Progenitor cell of endocrine pancreas (in vitro differentiated cells): ENCODE measurements at regions not wholly inside any gene's neighbourhood (a gene's known extent, or its start where the extent isn't known, plus 50 kb on each side); places are given as distances from the start of the nearest gene placed in this dataset.

Experiments used
- DNase-seq: peaks from one replicate; pipeline ENCODE4 v3.0.0; 2021; ENCODE audit warnings: low spot score; ENCODE audit not compliant: unreplicated experiment
- H3K27ac Mint-ChIP-seq: 2 replicates; pipeline ENCODE4 v1.8.0; 2021; ENCODE audit warnings: mild to moderate bottlenecking, moderate library complexity, mixed read lengths
- H3K27me3 Mint-ChIP-seq: 2 replicates; pipeline ENCODE4 v1.8.0; 2021; ENCODE audit warnings: mixed read lengths
- H3K36me3 Mint-ChIP-seq: 2 replicates; pipeline ENCODE4 v1.8.0; 2022; ENCODE audit warnings: mixed read lengths; ENCODE audit not compliant: insufficient read depth
- H3K4me1 Mint-ChIP-seq: 2 replicates; pipeline ENCODE4 v1.8.0; 2021; ENCODE audit warnings: low read depth, mixed read lengths
- H3K4me3 Mint-ChIP-seq: 2 replicates; pipeline ENCODE4 v1.8.0; 2021; ENCODE audit warnings: low read depth, mild to moderate bottlenecking, moderate library complexity, mixed read lengths
- H3K9me3 Mint-ChIP-seq: 2 replicates; pipeline ENCODE4 v1.8.0; 2021; ENCODE audit warnings: low read depth, mixed read lengths
- TF ChIP-seq, protein P1 (sequence below): fragments of 200-600 bp; sonication (generic); IDR thresholded peaks from one replicate; pipeline ENCODE4 v1.5.0; 2021; ENCODE audit warnings: antibody characterized with exemption, mild to moderate bottlenecking; ENCODE audit not compliant: unreplicated experiment

DNA sequence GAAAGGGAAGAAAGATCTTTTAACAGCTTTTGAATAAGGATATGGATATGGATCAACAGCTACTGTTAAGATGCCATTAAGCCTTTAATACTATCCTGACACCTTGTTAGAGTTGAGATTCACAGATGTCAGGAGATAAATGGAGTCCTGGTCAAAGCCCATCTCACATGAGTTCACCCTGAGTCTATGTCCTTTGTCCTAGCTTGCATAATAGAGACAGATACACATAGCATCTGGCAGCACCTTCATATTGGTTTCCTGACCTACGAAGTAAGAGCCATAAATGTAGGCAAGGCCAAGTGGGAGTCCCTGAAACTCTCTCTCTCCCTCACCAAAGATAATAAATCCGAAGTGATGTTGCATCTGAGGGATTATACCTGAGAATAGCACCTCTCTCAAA is 79.1 kb upstream of the F13A1 start:
- Mint-ChIP-seq H3K27ac (no peak overlapping the region), H3K4me1 (no peaks in the 10 kb centered on the region), H3K27me3 (peaks cover 12% of the 10 kb centered on the region), H3K9me3 (no peaks in the 10 kb centered on the region), H3K36me3 (no peaks in the 10 kb centered on the region), H3K4me3 (no peak overlapping the region)
- TF ChIP-seq, protein P1, sequence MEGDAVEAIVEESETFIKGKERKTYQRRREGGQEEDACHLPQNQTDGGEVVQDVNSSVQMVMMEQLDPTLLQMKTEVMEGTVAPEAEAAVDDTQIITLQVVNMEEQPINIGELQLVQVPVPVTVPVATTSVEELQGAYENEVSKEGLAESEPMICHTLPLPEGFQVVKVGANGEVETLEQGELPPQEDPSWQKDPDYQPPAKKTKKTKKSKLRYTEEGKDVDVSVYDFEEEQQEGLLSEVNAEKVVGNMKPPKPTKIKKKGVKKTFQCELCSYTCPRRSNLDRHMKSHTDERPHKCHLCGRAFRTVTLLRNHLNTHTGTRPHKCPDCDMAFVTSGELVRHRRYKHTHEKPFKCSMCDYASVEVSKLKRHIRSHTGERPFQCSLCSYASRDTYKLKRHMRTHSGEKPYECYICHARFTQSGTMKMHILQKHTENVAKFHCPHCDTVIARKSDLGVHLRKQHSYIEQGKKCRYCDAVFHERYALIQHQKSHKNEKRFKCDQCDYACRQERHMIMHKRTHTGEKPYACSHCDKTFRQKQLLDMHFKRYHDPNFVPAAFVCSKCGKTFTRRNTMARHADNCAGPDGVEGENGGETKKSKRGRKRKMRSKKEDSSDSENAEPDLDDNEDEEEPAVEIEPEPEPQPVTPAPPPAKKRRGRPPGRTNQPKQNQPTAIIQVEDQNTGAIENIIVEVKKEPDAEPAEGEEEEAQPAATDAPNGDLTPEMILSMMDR: no peak
- no peak for DNase-seq

GRCh38 chr6:6401401-6401800 is 80.9 kb upstream of the F13A1 start:
- Mint-ChIP-seq H3K9me3 (no peaks in the 10 kb centered on the region), H3K27ac (no peak overlapping the region), H3K4me3 (no peak overlapping the region), H3K4me1 (no peaks in the 10 kb centered on the region), H3K27me3 (peaks cover 6% of the 10 kb centered on the region), H3K36me3 (no peaks in the 10 kb centered on the region)
- TF ChIP-seq, protein P1: no peak
- DNase-seq: no peak

- H3K4me1 Mint-ChIP-seq: no peaks in the 10 kb centered on the region
- H3K27ac Mint-ChIP-seq: no peak overlapping the region
- no peaks in the 10 kb centered on the region for H3K9me3 Mint-ChIP-seq
- H3K27me3 Mint-ChIP-seq: peaks cover 2% of the 10 kb centered on the region
- H3K4me3 Mint-ChIP-seq: no peak overlapping the region
- no peaks in the 10 kb centered on the region for H3K36me3 Mint-ChIP-seq
- no peak for DNase-seq
- TF ChIP-seq, protein P1: no peak
Observed at GRCh38 chr6:6402006-6402405, 81.5 kb upstream of the F13A1 start.

- Mint-ChIP-seq H3K9me3 (no peaks in the 10 kb centered on the region), H3K27me3 (no peaks in the 10 kb centered on the region), H3K27ac (no peak overlapping the region), H3K4me1 (no peaks in the 10 kb centered on the region), H3K4me3 (no peak overlapping the region), H3K36me3 (no peaks in the 10 kb centered on the region)
- DNase-seq: no peak
- TF ChIP-seq, protein P1: no peak
Observed at GRCh38 chr6:6402591-6402990, 82.1 kb upstream of the F13A1 start.

DNA sequence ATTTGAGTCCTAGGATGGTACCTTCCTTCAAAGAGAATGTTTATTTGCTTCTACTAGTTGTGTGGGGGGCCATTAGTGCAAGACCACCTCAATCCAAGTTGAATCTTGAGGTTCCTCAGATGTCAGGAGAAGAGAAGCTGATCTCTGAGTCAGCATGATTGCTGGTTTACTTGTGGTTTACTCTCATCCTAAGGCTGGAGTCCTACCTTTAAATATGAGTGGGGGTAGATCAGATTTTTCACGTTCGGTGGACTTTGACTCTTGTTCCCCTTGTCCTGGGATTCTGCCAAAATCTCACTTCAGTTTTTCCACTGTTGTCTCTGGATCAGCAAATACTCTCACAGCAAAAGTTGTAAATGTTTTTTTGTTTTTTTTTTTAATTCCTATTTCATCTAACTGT is 84.6 kb upstream of the F13A1 start:
- Mint-ChIP-seq H3K27me3 (peaks cover 4% of the 10 kb centered on the region), H3K4me3 (no peak overlapping the region), H3K36me3 (no peaks in the 10 kb centered on the region), H3K9me3 (no peaks in the 10 kb centered on the region), H3K27ac (no peak overlapping the region), H3K4me1 (no peaks in the 10 kb centered on the region)
- DNase-seq: no peak
- TF ChIP-seq, protein P1: no peak
